ENCODE measurements at regions not wholly inside any gene's neighbourhood (a gene's known extent, or its start where the extent isn't known, plus 50 kb on each side); places are given as distances from the start of the nearest gene placed in this dataset.

- TF ChIP-seq, protein P1, sequence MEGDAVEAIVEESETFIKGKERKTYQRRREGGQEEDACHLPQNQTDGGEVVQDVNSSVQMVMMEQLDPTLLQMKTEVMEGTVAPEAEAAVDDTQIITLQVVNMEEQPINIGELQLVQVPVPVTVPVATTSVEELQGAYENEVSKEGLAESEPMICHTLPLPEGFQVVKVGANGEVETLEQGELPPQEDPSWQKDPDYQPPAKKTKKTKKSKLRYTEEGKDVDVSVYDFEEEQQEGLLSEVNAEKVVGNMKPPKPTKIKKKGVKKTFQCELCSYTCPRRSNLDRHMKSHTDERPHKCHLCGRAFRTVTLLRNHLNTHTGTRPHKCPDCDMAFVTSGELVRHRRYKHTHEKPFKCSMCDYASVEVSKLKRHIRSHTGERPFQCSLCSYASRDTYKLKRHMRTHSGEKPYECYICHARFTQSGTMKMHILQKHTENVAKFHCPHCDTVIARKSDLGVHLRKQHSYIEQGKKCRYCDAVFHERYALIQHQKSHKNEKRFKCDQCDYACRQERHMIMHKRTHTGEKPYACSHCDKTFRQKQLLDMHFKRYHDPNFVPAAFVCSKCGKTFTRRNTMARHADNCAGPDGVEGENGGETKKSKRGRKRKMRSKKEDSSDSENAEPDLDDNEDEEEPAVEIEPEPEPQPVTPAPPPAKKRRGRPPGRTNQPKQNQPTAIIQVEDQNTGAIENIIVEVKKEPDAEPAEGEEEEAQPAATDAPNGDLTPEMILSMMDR (IDR thresholded peaks at IDR 0.05), result no peak
- ATAC-seq (ENCODE audit: low FRiP score) (no peak), DNase-seq (ENCODE audit: low spot score) (no peak)
These were observed 208.8 kb downstream of the VRK1 start for GRCh38 chr14:97005934-97006333.

DNA sequence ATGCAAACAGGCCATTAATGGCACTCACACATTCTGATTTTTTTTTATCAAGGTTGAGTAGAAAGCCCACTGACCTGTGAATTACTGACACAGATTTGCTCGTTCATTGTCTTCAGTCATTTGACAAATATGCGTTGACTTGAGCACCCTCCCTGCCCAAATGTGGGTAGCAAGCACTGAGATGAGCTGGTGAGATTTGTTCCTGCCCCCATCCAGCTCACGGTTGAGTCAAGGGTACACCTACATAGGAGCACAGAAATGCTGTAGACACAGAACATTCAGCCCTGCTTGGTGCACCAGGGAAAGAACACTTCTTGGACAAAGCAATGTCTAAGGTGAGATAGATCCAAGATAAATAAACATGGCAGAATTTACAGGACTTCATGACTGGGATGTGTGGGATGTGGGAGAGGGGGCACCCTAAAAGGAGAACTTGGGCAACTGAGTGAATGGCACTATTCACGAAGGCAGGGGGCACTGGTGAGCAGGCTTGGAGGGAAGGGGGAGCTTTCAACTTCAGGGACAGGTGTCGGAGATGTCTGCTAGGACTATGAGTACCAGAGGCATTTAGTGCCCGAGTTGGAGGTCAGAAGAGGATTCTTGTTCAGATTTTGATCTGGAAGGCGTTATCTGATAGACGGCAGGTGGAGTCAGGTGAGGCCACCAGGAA, 213.4 kb downstream of the VRK1 start:
- DNase-seq (ENCODE audit: low spot score), result no peak
- no peak for ATAC-seq (ENCODE audit: low FRiP score)
- TF ChIP-seq, protein P1 (IDR thresholded peaks at IDR 0.05), result no peak

GRCh38 chr14:97013878-97014277, 216.7 kb downstream of the VRK1 start:
- TF ChIP-seq, protein P1 (IDR thresholded peaks at IDR 0.05), result no peak
- no peak for DNase-seq (ENCODE audit: low spot score)
- no peak for ATAC-seq (ENCODE audit: low FRiP score)

DNA sequence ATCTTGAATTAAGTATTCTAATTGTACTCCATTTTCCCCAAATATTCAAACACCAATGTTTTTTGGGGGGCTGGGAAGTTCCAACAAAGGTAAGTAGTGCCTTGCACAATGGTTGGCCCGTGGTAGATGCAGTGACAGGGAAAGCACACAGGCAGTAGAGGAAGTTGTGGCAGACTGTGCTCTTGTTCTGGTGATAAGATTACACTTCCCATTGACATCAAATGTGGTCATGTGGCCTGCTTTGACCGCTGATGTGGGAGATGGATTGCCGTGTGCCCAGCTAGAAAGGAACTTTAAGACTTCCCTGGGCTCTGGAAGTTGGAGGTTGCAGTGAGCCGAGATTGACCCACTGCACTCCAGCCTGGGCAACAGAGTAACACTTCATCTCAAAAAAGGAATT, 223.8 kb downstream of the VRK1 start:
- DNase-seq (ENCODE audit: low spot score), result no peak
- TF ChIP-seq, protein P1 (IDR thresholded peaks at IDR 0.05), result no peak
- ATAC-seq (ENCODE audit: low FRiP score), result no peak

GRCh38 chr14:97021571-97022168, 224.5 kb downstream of the VRK1 start:
- ATAC-seq (ENCODE audit: low FRiP score) (no peak), DNase-seq (ENCODE audit: low spot score) (no peak)
- TF ChIP-seq, protein P1 (IDR thresholded peaks at IDR 0.05), result no peak

- ATAC-seq (ENCODE audit: low FRiP score) (no peak), DNase-seq (ENCODE audit: low spot score) (no peak)
- TF ChIP-seq, protein P1 (IDR thresholded peaks at IDR 0.05), result no peak
These were observed 225.6 kb downstream of the VRK1 start for GRCh38 chr14:97022741-97023140.

DNA sequence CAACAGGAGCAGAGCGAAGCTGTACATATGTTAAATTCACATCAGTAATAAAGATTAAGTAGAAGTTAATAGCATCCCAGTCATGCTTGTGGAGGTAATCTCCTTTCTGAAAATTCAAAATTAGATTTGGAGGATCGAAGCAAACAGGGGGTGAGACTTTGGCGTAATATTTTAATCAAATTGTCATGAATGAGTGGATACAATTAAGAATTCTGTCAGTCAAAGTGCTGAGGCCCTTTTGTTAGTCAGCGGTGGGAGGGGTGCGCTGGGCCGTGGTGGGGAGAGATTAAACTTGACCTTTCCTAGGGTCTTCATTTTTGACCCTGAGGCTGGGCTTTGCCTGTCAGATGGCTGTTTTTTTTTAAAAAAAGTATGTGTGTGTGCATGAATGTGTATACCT, 226.7 kb downstream of the VRK1 start:
- TF ChIP-seq, protein P1 (IDR thresholded peaks at IDR 0.05), result no peak
- ATAC-seq (ENCODE audit: low FRiP score) (no peak), DNase-seq (ENCODE audit: low spot score) (no peak)

Data from omental fat pad (tissue), 3 donors.